ENCODE measurements at regions not wholly inside any gene's neighbourhood (a gene's known extent, or its start where the extent isn't known, plus 50 kb on each side); places are given as distances from the start of the nearest gene placed in this dataset.
"Not testable (repeated sequence)": the region's sequence is repeated elsewhere in the genome, so short reads cannot be mapped to it uniquely, and the experiment has no call there.

DNA sequence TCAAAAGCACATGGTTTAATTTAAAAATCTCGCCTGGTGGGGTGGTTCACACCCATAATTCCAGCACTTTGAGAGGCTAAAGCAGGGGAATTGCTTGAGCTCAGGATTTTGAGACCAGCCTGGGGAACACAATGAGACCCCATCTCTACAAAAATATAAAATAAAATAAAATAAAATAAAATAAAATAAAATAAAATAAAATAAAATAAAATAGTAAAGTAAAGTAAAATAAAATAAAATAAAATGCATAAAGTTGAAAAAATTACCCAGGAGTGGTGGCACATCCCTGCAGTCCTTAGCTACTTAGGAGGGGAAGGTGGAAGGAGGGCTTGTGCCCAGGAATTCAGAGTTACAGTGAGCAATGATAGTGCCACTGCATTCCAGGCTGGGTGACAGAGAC is 88.7 kb upstream of the MS4A8 start:
- no peak for DNase-seq
- H3K27ac ChIP-seq (ENCODE audit: low read depth in 1 of 2, low read length in 1 of 2), result no peak overlapping the region
- no peaks in the 10 kb centered on the region for H3K27me3 ChIP-seq (ENCODE audit: control insufficient read depth in 3 of 3, insufficient read depth in 3 of 3, low read length in 2 of 3)
- no peaks in the 10 kb centered on the region for H3K4me1 ChIP-seq (ENCODE audit: control insufficient read depth in 5 of 5, insufficient read depth in 5 of 5, low read length in 5 of 5)
- ATAC-seq (ENCODE audit: insufficient read depth, low FRiP score), result no peak
- 71 to 84% methylated on average over 1 of the region's 1 CpG for WGBS, 2 donors
- H3K4me3 ChIP-seq, result no peak overlapping the region
- no peaks in the 10 kb centered on the region for H3K36me3 ChIP-seq (ENCODE audit: control insufficient read depth in 4 of 4, insufficient read depth in 4 of 4, low read length in 4 of 4)
- no peaks in the 10 kb centered on the region for H3K9me3 ChIP-seq (ENCODE audit: control insufficient read depth in 4 of 4, insufficient read depth in 3 of 4, low read length in 3 of 4)
- H3K9ac ChIP-seq (ENCODE audit: insufficient read depth in 1 of 2, low read length in 2 of 2), result no peak overlapping the region
- no peak for TF ChIP-seq CTCF (IDR thresholded peaks at IDR 0.05; ENCODE audit: control extremely low read depth, extremely low read depth)

DNA sequence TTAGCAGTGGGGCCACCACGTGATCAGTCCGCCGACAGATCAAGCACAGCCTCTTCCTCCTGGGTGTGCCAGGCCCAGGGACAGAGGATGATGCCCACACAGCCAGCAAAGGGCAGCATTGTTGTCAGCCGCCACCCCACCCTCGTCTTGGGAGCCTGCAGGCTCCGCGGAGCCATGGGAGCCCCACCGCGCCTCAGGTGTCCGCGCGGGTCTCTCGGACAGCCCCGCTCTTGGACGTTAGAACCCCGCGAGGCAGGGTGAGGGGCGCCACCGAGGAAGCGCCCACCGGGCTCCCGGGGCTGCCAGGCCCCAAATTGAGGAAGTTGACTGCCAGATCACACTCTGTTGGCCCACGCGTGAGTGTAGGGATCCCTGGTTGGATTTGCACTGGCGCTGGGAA is 83.9 kb upstream of the MS4A8 start:
- Histone ChIP-seq H3K4me3 (no peak overlapping the region), H3K9me3 (ENCODE audit: control insufficient read depth in 4 of 4, insufficient read depth in 3 of 4, low read length in 3 of 4) (no peaks in the 10 kb centered on the region), H3K9ac (ENCODE audit: insufficient read depth in 1 of 2, low read length in 2 of 2) (no peak overlapping the region), H3K27me3 (ENCODE audit: control insufficient read depth in 3 of 3, insufficient read depth in 3 of 3, low read length in 2 of 3) (no peaks in the 10 kb centered on the region), H3K27ac (ENCODE audit: low read depth in 1 of 2, low read length in 1 of 2) (no peak overlapping the region), H3K4me1 (ENCODE audit: control insufficient read depth in 5 of 5, insufficient read depth in 5 of 5, low read length in 5 of 5) (no peaks in the 10 kb centered on the region), H3K36me3 (ENCODE audit: control insufficient read depth in 4 of 4, insufficient read depth in 4 of 4, low read length in 4 of 4) (no peaks in the 10 kb centered on the region)
- no peak for TF ChIP-seq CTCF (IDR thresholded peaks at IDR 0.05; ENCODE audit: control extremely low read depth, extremely low read depth)
- no peak for ATAC-seq (ENCODE audit: insufficient read depth, low FRiP score)
- WGBS, 2 donors, result 80 to 92% methylated on average over 25 of the region's 25 CpGs
- no peak for DNase-seq

DNA sequence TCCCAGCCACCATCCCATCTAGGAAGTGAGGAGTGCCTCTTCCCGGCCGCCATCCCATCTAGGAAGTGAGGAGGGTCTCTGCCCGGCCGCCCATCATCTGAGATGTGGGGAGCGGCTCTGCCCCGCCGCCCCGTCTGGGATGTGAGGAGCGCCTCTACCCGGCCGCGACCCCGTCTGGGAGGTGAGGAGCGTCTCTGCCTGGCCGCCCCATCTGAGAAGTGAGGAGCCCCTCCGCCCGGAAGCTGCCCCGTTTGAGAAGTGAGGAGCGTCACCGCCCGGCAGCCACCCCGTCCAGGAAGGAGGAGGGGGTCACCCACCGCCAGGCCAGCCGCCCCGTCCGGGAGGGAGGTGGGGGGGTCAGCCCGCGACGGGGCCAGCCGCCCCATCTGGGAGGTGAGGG is 77.5 kb upstream of the MS4A8 start:
- not testable (repeated sequence) for H3K4me3 ChIP-seq; H3K27me3 ChIP-seq (ENCODE audit: control insufficient read depth in 3 of 3, insufficient read depth in 3 of 3, low read length in 2 of 3); H3K36me3 ChIP-seq (ENCODE audit: control insufficient read depth in 4 of 4, insufficient read depth in 4 of 4, low read length in 4 of 4); DNase-seq; H3K4me1 ChIP-seq (ENCODE audit: control insufficient read depth in 5 of 5, insufficient read depth in 5 of 5, low read length in 5 of 5); H3K9ac ChIP-seq (ENCODE audit: insufficient read depth in 1 of 2, low read length in 2 of 2); H3K27ac ChIP-seq (ENCODE audit: low read depth in 1 of 2, low read length in 1 of 2); H3K9me3 ChIP-seq (ENCODE audit: control insufficient read depth in 4 of 4, insufficient read depth in 3 of 4, low read length in 3 of 4); ATAC-seq (ENCODE audit: insufficient read depth, low FRiP score)
- 86 to 94% methylated on average over 22 to 29 of the region's 30 CpGs for WGBS, 2 donors

- not testable (repeated sequence) for H3K36me3 ChIP-seq (ENCODE audit: control insufficient read depth in 4 of 4, insufficient read depth in 4 of 4, low read length in 4 of 4); H3K9ac ChIP-seq (ENCODE audit: insufficient read depth in 1 of 2, low read length in 2 of 2); H3K4me3 ChIP-seq; H3K9me3 ChIP-seq (ENCODE audit: control insufficient read depth in 4 of 4, insufficient read depth in 3 of 4, low read length in 3 of 4); ATAC-seq (ENCODE audit: insufficient read depth, low FRiP score); DNase-seq; H3K27me3 ChIP-seq (ENCODE audit: control insufficient read depth in 3 of 3, insufficient read depth in 3 of 3, low read length in 2 of 3); H3K27ac ChIP-seq (ENCODE audit: low read depth in 1 of 2, low read length in 1 of 2); H3K4me1 ChIP-seq (ENCODE audit: control insufficient read depth in 5 of 5, insufficient read depth in 5 of 5, low read length in 5 of 5)
- WGBS, 2 donors, result 90 to 92% methylated on average over 11 to 18 of the region's 27 CpGs
Measured at GRCh38 chr11:60622776-60623175, 76.6 kb upstream of the MS4A8 start.

- ATAC-seq (ENCODE audit: insufficient read depth, low FRiP score) (no peak), DNase-seq (peak in 1 of 3 donors; percentile 9)
- Histone ChIP-seq H3K36me3 (ENCODE audit: control insufficient read depth in 4 of 4, insufficient read depth in 4 of 4, low read length in 4 of 4) (no peaks in the 10 kb centered on the region), H3K27me3 (ENCODE audit: control insufficient read depth in 3 of 3, insufficient read depth in 3 of 3, low read length in 2 of 3) (no peaks in the 10 kb centered on the region), H3K27ac (ENCODE audit: low read depth in 1 of 2, low read length in 1 of 2) (no peak overlapping the region), H3K9ac (ENCODE audit: insufficient read depth in 1 of 2, low read length in 2 of 2) (no peak overlapping the region), H3K4me3 (no peak overlapping the region), H3K4me1 (ENCODE audit: control insufficient read depth in 5 of 5, insufficient read depth in 5 of 5, low read length in 5 of 5) (no peaks in the 10 kb centered on the region), H3K9me3 (ENCODE audit: control insufficient read depth in 4 of 4, insufficient read depth in 3 of 4, low read length in 3 of 4) (no peaks in the 10 kb centered on the region)
- 48 to 78% methylated on average over 2 of the region's 2 CpGs for WGBS, 2 donors
- no peak for TF ChIP-seq CTCF (IDR thresholded peaks at IDR 0.05; ENCODE audit: control extremely low read depth, extremely low read depth)
Measured at GRCh38 chr11:60625262-60625661, 74.2 kb upstream of the MS4A8 start.

Data from lung (tissue), 11 donors.